ENCODE measurements at regions not wholly inside any gene's neighbourhood (a gene's known extent, or its start where the extent isn't known, plus 50 kb on each side); places are given as distances from the start of the nearest gene placed in this dataset.

- TF ChIP-seq NFIC (IDR thresholded peaks at IDR 0.05) = no peak
- TF ChIP-seq EGR1 (IDR thresholded peaks at IDR 0.05) = no peak
- no peak for TF ChIP-seq CEBPB (IDR thresholded peaks at IDR 0.05)
- no peak for TF ChIP-seq FOXM1 (IDR thresholded peaks at IDR 0.05; ENCODE audit: borderline replicate concordance, low read depth)
- no peak for TF ChIP-seq YY1 (IDR thresholded peaks at IDR 0.05; ENCODE audit: low read depth)
- no peak for TF ChIP-seq TEAD4 (IDR thresholded peaks at IDR 0.05)
- TF ChIP-seq REST (IDR thresholded peaks at IDR 0.05; ENCODE audit: low read depth) = no peak
- no peak for TF ChIP-seq MAX (IDR thresholded peaks at IDR 0.05)
- TF ChIP-seq TAF1 (IDR thresholded peaks at IDR 0.05; ENCODE audit: low read depth) = no peak
- no peak for TF ChIP-seq RAD21 (IDR thresholded peaks at IDR 0.05; ENCODE audit: low read depth)
- no peak for TF ChIP-seq CREB1 (IDR thresholded peaks at IDR 0.05; ENCODE audit: low read depth)
- no peak for TF ChIP-seq EP300 (IDR thresholded peaks at IDR 0.05; ENCODE audit: borderline replicate concordance)
- TF ChIP-seq TCF12 (IDR thresholded peaks at IDR 0.05; ENCODE audit: low read depth) = no peak
- TF ChIP-seq USF1 (IDR thresholded peaks at IDR 0.05) = no peak
- no peak for TF ChIP-seq ZBTB7A (IDR thresholded peaks at IDR 0.05; ENCODE audit: low read depth)
These were observed 476.9 kb upstream of the ADGRL2 start for GRCh38 chr1:81323862-81324261.

- TF ChIP-seq FOXM1 (IDR thresholded peaks at IDR 0.05; ENCODE audit: borderline replicate concordance, low read depth) (no peak), CEBPB (IDR thresholded peaks at IDR 0.05) (no peak), YY1 (IDR thresholded peaks at IDR 0.05; ENCODE audit: low read depth) (no peak), TCF12 (IDR thresholded peaks at IDR 0.05; ENCODE audit: low read depth) (no peak), TEAD4 (IDR thresholded peaks at IDR 0.05) (no peak), NFIC (IDR thresholded peaks at IDR 0.05) (no peak), REST (IDR thresholded peaks at IDR 0.05; ENCODE audit: low read depth) (no peak), RAD21 (IDR thresholded peaks at IDR 0.05; ENCODE audit: low read depth) (no peak), EP300 (IDR thresholded peaks at IDR 0.05; ENCODE audit: borderline replicate concordance) (no peak), ZBTB7A (IDR thresholded peaks at IDR 0.05; ENCODE audit: low read depth) (no peak), MAX (IDR thresholded peaks at IDR 0.05) (no peak), CREB1 (IDR thresholded peaks at IDR 0.05; ENCODE audit: low read depth) (no peak), USF1 (IDR thresholded peaks at IDR 0.05) (no peak), EGR1 (IDR thresholded peaks at IDR 0.05) (no peak)
These were observed 483.5 kb upstream of the ADGRL2 start for GRCh38 chr1:81317191-81317590.

- TF ChIP-seq MAX (IDR thresholded peaks at IDR 0.05) = no peak
- TF ChIP-seq USF1 (IDR thresholded peaks at IDR 0.05) = no peak
- TF ChIP-seq YY1 (IDR thresholded peaks at IDR 0.05; ENCODE audit: low read depth) = no peak
- no peak for TF ChIP-seq REST (IDR thresholded peaks at IDR 0.05; ENCODE audit: low read depth)
- TF ChIP-seq RAD21 (IDR thresholded peaks at IDR 0.05; ENCODE audit: low read depth) = no peak
- no peak for TF ChIP-seq CEBPB (IDR thresholded peaks at IDR 0.05)
- TF ChIP-seq EP300 (IDR thresholded peaks at IDR 0.05; ENCODE audit: borderline replicate concordance) = no peak
- no peak for TF ChIP-seq TAF1 (IDR thresholded peaks at IDR 0.05; ENCODE audit: low read depth)
- TF ChIP-seq NFIC (IDR thresholded peaks at IDR 0.05) = no peak
- no peak for TF ChIP-seq FOXM1 (IDR thresholded peaks at IDR 0.05; ENCODE audit: borderline replicate concordance, low read depth)
- no peak for TF ChIP-seq ZBTB7A (IDR thresholded peaks at IDR 0.05; ENCODE audit: low read depth)
- TF ChIP-seq EGR1 (IDR thresholded peaks at IDR 0.05) = no peak
- TF ChIP-seq TEAD4 (IDR thresholded peaks at IDR 0.05) = no peak
- no peak for TF ChIP-seq TCF12 (IDR thresholded peaks at IDR 0.05; ENCODE audit: low read depth)
These were observed 486.1 kb upstream of the ADGRL2 start for GRCh38 chr1:81314513-81315233.
